ENCODE measurements at regions not wholly inside any gene's neighbourhood (a gene's known extent, or its start where the extent isn't known, plus 50 kb on each side); places are given as distances from the start of the nearest gene placed in this dataset.

- no peak for DNase-seq
Observed at GRCh38 chr5:29370248-29370647, 1823.2 kb upstream of the CDH6 start.

GRCh38 chr5:29367176-29367833 is 1826.2 kb upstream of the CDH6 start:
- DNase-seq, result no peak

- DNase-seq, result no peak
Observed at GRCh38 chr5:29351170-29351569, 1842.3 kb upstream of the CDH6 start.

GRCh38 chr5:29337030-29337429 is 1856.5 kb upstream of the CDH6 start:
- DNase-seq, result no peak

- no peak for DNase-seq
Observed at GRCh38 chr5:29321591-29321990, 1871.9 kb upstream of the CDH6 start.

- DNase-seq, result no peak
Observed at GRCh38 chr5:29309359-29309758, 1884.1 kb upstream of the CDH6 start.

- no peak for DNase-seq
Observed at GRCh38 chr5:29307478-29307877, 1886.0 kb upstream of the CDH6 start.

- DNase-seq, result no peak
Observed at GRCh38 chr5:29304545-29304944, 1888.9 kb upstream of the CDH6 start.

- no peak for DNase-seq
Observed at GRCh38 chr5:29296548-29296947, 1896.9 kb upstream of the CDH6 start.

GRCh38 chr5:29277642-29278041 is 1915.8 kb upstream of the CDH6 start:
- DNase-seq, result no peak

- no peak for DNase-seq
Observed at GRCh38 chr5:29276371-29276770, 1917.1 kb upstream of the CDH6 start.

GRCh38 chr5:29263915-29264351 is 1929.6 kb upstream of the CDH6 start:
- DNase-seq, result no peak

- DNase-seq, result no peak
Observed at GRCh38 chr5:29262339-29263123, 1931.0 kb upstream of the CDH6 start.

GRCh38 chr5:29261213-29261612 is 1932.3 kb upstream of the CDH6 start:
- no peak for DNase-seq

GRCh38 chr5:29252390-29252789 is 1941.1 kb upstream of the CDH6 start:
- no peak for DNase-seq

GRCh38 chr5:29247346-29248028 is 1946.0 kb upstream of the CDH6 start:
- no peak for DNase-seq

- DNase-seq, result no peak
Observed at GRCh38 chr5:29240379-29240778, 1953.1 kb upstream of the CDH6 start.

GRCh38 chr5:29239606-29240005 is 1953.9 kb upstream of the CDH6 start:
- no peak for DNase-seq

- DNase-seq, result no peak
Observed at GRCh38 chr5:29238115-29238514, 1955.4 kb upstream of the CDH6 start.

GRCh38 chr5:29231154-29231553 is 1962.3 kb upstream of the CDH6 start:
- no peak for DNase-seq

- no peak for DNase-seq
Observed at GRCh38 chr5:29230591-29230990, 1962.9 kb upstream of the CDH6 start.

- DNase-seq, result no peak
Observed at GRCh38 chr5:29229461-29229860, 1964.0 kb upstream of the CDH6 start.

GRCh38 chr5:29218138-29218537 is 1975.3 kb upstream of the CDH6 start:
- no peak for DNase-seq

- no peak for DNase-seq
Observed at GRCh38 chr5:29214839-29215238, 1978.6 kb upstream of the CDH6 start.
